GM12874 (cell line): ENCODE measurements at regions not wholly inside any gene's neighbourhood (a gene's known extent, or its start where the extent isn't known, plus 50 kb on each side); places are given as distances from the start of the nearest gene placed in this dataset.

ENCODE experiments used
- CTCF ChIP-seq: IDR thresholded peaks from 2 replicates; pipeline ENCODE4 v1.5.1; 2011; ENCODE audit warnings: low read depth, mild to moderate bottlenecking, control low read depth, low read length, moderate library complexity; ENCODE audit not compliant: insufficient read depth

- TF ChIP-seq CTCF: no peak
These were observed 218.4 kb upstream of the FAR2 start for GRCh38 chr12:28930704-28931103.

- no peak for TF ChIP-seq CTCF
These were observed 215.9 kb upstream of the FAR2 start for GRCh38 chr12:28933176-28933575.

GRCh38 chr12:28933864-28934527 is 215.1 kb upstream of the FAR2 start:
- no peak for TF ChIP-seq CTCF

- TF ChIP-seq CTCF: no peak
These were observed 212.9 kb upstream of the FAR2 start for GRCh38 chr12:28936221-28936620.

- TF ChIP-seq CTCF: no peak
These were observed 212.4 kb upstream of the FAR2 start for GRCh38 chr12:28936711-28937110.

- TF ChIP-seq CTCF: no peak
These were observed 211.9 kb upstream of the FAR2 start for GRCh38 chr12:28937196-28937595.

- no peak for TF ChIP-seq CTCF
These were observed 211.0 kb upstream of the FAR2 start for GRCh38 chr12:28938056-28938455.
